ENCODE measurements at regions not wholly inside any gene's neighbourhood (a gene's known extent, or its start where the extent isn't known, plus 50 kb on each side); places are given as distances from the start of the nearest gene placed in this dataset.

DNA sequence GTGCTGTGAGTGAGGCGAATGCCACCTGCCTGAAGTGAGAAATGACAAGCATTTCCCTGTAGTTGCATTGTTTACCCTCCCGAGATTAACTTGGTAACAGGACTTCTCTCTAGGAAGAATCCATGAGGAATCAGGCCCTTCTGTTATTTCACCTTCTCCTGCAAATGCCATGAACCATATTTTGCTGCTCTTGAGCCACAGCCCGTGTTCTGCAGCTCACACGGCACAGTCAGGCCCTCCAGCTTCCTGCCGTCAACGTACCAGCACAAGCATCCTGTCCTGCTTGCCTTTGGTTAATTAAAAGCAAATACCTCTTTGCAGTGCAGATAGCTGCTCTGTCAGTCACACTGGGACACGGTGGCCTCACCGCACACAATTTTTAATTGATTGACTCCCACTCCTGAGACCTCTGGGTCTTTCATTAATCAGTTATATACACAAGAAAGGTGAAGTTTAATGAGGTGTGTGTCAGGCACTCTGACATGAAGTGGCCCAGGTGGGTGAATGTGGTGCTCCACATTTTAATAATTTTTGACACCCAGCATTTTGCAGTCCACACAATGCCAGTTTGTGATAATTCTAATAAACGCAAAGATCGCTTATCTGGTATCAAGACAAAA lies 95.3 kb upstream of the ASB18 start:
- Histone ChIP-seq H3K36me3 (no peaks in the 10 kb centered on the region), H3K27ac (no peak overlapping the region), H3K4me1 (no peaks in the 10 kb centered on the region), H3K9me3 (no peaks in the 10 kb centered on the region), H3K4me3 (no peak overlapping the region), H3K27me3 (no peaks in the 10 kb centered on the region)
- intact Hi-C loops (cut with DNase I; ENCODE audit: low total_unique reads), result no loop called here
- TF ChIP-seq POLR2A (IDR thresholded peaks at IDR 0.05), result no peak
- TF ChIP-seq, protein P1, sequence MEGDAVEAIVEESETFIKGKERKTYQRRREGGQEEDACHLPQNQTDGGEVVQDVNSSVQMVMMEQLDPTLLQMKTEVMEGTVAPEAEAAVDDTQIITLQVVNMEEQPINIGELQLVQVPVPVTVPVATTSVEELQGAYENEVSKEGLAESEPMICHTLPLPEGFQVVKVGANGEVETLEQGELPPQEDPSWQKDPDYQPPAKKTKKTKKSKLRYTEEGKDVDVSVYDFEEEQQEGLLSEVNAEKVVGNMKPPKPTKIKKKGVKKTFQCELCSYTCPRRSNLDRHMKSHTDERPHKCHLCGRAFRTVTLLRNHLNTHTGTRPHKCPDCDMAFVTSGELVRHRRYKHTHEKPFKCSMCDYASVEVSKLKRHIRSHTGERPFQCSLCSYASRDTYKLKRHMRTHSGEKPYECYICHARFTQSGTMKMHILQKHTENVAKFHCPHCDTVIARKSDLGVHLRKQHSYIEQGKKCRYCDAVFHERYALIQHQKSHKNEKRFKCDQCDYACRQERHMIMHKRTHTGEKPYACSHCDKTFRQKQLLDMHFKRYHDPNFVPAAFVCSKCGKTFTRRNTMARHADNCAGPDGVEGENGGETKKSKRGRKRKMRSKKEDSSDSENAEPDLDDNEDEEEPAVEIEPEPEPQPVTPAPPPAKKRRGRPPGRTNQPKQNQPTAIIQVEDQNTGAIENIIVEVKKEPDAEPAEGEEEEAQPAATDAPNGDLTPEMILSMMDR (IDR thresholded peaks at IDR 0.05), result no peak
- DNase-seq, result no peak

DNA sequence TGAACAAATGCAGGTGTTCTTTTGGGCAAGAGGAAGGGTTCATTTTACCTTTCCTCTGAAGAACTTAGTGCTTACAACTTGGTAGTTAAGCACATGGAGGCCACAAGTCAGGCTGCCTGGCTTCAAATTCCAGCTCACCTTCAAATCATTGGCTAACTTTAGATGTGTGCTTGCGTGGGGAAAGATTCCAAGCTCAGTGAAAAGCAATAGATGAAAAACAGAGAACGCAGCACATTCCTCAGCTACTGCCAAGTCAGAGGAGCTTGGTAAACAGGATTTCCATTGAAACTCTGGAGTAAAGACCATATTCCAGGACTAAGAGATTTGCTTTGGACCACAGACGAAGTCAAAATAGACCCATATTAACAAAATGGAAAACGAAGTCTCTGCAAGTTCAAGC lies 96.3 kb upstream of the ASB18 start:
- no peak for DNase-seq
- Histone ChIP-seq H3K36me3 (no peaks in the 10 kb centered on the region), H3K27ac (no peak overlapping the region), H3K27me3 (no peaks in the 10 kb centered on the region), H3K4me3 (no peak overlapping the region), H3K9me3 (no peaks in the 10 kb centered on the region), H3K4me1 (no peaks in the 10 kb centered on the region)
- intact Hi-C loops (cut with DNase I; ENCODE audit: low total_unique reads), result no loop called here
- no peak for TF ChIP-seq POLR2A (IDR thresholded peaks at IDR 0.05)
- TF ChIP-seq, protein P1 (IDR thresholded peaks at IDR 0.05), result no peak

DNA sequence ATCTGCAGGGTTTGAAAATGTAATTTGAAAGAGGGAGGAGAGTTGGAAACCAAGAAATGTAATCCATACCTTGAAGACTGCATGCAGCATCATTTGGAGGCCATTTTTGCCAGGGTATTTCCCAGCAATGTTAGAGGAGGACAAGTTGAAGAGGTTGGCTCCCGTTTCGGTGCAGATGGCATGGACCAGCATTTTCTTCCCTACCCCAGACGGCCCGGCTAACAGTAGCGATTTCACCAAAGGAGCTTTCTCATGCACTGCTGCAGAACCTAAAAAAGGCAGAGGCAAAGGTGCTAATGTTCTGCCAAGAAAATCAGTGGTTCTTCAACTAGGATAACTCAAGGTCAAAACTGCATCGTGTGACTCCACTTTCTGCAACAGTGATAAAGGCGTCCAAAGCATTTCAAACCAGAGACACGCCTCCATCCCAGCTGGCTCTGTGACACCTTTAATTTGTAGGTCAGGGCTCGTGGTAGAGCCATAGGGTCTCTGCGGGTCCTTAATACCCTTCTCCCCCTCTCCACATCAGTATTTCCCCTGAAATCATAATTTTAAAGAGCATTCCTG lies 99.6 kb upstream of the ASB18 start:
- H3K27me3 ChIP-seq, result no peaks in the 10 kb centered on the region
- no peak overlapping the region for H3K4me3 ChIP-seq
- no peaks in the 10 kb centered on the region for H3K4me1 ChIP-seq
- DNase-seq, result no peak
- TF ChIP-seq, protein P1 (IDR thresholded peaks at IDR 0.05), result no peak
- TF ChIP-seq POLR2A (IDR thresholded peaks at IDR 0.05), result no peak
- H3K9me3 ChIP-seq, result no peaks in the 10 kb centered on the region
- intact Hi-C loops (cut with DNase I; ENCODE audit: low total_unique reads), result no loop called here
- no peaks in the 10 kb centered on the region for H3K36me3 ChIP-seq
- H3K27ac ChIP-seq, result no peak overlapping the region

DNA sequence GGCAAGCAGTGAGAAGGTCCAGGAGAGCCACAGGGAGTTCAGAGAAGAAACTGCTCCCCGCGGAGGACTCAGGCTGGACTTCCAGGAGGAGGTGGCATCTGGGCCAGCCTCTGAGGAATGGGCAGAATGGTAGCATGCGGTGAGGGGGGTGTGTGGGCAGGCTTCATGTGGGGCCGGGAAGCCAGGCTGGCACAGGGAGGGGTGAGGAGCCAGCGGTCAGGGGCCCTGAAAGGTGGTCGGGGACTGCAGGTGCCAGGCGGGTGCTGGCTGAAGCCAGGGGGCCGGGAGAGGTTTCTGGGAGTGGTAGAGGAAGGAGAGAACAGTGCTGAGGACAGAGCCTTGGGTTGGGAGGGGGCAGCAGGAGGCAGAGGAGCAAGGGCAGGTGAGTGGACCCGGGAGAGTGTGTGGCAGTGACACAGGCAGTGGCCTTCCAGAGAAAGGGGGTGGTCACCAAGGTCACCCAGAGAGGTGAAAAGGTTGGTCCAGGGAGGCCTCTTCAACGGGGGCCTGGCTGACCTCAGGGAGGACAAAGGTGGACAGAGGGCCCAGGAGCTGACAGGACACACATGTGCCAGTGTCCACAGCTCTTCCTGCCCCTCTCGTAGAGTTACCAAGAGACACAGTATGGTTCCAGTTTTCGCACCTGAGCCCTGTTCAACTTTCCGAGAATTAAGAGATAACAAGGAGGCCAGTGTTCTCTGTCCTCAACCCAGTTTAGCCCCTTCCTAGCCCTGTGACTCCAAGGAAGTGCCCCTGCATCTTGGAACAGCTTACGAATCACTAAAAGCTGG lies 101.2 kb upstream of the ASB18 start:
- Histone ChIP-seq H3K4me1 (no peaks in the 10 kb centered on the region), H3K27ac (no peak overlapping the region), H3K27me3 (no peaks in the 10 kb centered on the region), H3K9me3 (no peaks in the 10 kb centered on the region), H3K36me3 (no peaks in the 10 kb centered on the region), H3K4me3 (no peak overlapping the region)
- no peak for DNase-seq
- TF ChIP-seq, protein P1 (IDR thresholded peaks at IDR 0.05), result no peak
- TF ChIP-seq POLR2A (IDR thresholded peaks at IDR 0.05), result no peak
- intact Hi-C loops (cut with DNase I; ENCODE audit: low total_unique reads), result no loop called here

DNA sequence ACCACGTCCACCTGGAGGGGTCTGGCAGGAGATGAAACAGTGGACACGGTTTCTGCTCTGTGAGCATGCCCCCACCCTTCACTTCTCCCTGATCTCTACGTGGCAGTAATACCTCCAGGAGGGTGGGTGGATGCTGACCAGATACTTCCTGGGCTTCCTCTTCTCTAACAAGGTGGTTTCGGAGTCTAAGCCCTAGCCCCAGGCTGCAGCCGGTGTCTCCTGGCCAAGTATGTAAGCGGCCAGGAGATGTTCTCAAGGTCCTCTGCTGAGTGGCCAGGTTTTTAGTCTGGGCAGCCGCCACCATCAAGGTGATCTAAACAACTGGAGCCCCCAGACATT lies 101.8 kb upstream of the ASB18 start:
- intact Hi-C loops (cut with DNase I; ENCODE audit: low total_unique reads), result no loop called here
- TF ChIP-seq POLR2A (IDR thresholded peaks at IDR 0.05), result no peak
- TF ChIP-seq, protein P1 (IDR thresholded peaks at IDR 0.05), result no peak

More for the DNA sequence above, 101.8 kb upstream of the ASB18 start:
- no peak overlapping the region for H3K27ac ChIP-seq
- DNase-seq, result no peak
- no peaks in the 10 kb centered on the region for H3K27me3 ChIP-seq
- no peaks in the 10 kb centered on the region for H3K9me3 ChIP-seq
- no peaks in the 10 kb centered on the region for H3K4me1 ChIP-seq
- H3K36me3 ChIP-seq, result no peaks in the 10 kb centered on the region
- no peak overlapping the region for H3K4me3 ChIP-seq

Measured in uterus (tissue), 3 donors.